ENCODE measurements at regions not wholly inside any gene's neighbourhood (a gene's known extent, or its start where the extent isn't known, plus 50 kb on each side); places are given as distances from the start of the nearest gene placed in this dataset.

DNA sequence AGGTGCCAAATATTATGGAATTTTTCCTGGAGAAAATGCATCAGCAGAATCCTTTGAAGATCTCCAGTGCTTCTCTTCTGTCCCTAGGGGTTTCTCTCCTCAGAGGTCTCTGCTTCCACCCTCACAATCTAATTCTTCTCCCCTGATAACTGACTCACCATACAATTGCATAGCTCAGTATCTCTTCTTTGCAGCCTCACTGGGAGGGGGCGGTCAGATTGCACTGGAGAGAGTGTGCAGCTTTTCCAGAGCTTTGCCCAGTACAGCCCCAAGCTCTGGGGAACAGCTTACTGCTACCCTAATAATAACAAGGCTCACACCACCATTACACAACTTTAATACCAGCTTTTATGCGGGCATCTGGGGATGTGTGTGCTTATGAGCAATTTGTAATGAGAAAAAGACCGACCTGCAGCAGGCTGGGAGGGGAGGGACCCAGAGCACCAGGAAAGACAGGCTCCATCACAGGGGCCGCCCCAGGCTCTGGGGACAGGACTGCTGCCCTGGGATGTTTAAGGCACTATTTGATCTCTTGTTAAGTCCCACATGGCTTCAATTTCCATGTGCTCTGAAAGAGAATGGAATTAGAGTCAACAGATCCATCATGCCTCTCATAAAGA is 276.6 kb upstream of the SIX2 start:
- TF ChIP-seq, protein P1, sequence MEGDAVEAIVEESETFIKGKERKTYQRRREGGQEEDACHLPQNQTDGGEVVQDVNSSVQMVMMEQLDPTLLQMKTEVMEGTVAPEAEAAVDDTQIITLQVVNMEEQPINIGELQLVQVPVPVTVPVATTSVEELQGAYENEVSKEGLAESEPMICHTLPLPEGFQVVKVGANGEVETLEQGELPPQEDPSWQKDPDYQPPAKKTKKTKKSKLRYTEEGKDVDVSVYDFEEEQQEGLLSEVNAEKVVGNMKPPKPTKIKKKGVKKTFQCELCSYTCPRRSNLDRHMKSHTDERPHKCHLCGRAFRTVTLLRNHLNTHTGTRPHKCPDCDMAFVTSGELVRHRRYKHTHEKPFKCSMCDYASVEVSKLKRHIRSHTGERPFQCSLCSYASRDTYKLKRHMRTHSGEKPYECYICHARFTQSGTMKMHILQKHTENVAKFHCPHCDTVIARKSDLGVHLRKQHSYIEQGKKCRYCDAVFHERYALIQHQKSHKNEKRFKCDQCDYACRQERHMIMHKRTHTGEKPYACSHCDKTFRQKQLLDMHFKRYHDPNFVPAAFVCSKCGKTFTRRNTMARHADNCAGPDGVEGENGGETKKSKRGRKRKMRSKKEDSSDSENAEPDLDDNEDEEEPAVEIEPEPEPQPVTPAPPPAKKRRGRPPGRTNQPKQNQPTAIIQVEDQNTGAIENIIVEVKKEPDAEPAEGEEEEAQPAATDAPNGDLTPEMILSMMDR (IDR thresholded peaks at IDR 0.05), result no peak
- TF ChIP-seq POLR2A (IDR thresholded peaks at IDR 0.05), result no peak

Data from suprapubic skin (tissue), 3 donors.